ENCODE measurements at regions not wholly inside any gene's neighbourhood (a gene's known extent, or its start where the extent isn't known, plus 50 kb on each side); places are given as distances from the start of the nearest gene placed in this dataset.
A peak's percentile ranks its signal among the peaks of the same experiment; 100 is the strongest.
"Not testable (repeated sequence)": the region's sequence is repeated elsewhere in the genome, so short reads cannot be mapped to it uniquely, and the experiment has no call there.

GRCh38 chr5:71343994-71344393 lies 111.5 kb upstream of the BDP1 start:
- intact Hi-C loops (cut with micrococcal nuclease); ATAC-seq; DNase-seq: not testable (repeated sequence)

GRCh38 chr5:71372601-71373000 lies 82.8 kb upstream of the BDP1 start:
- peak; percentile 8 for DNase-seq
- ATAC-seq; intact Hi-C loops (cut with micrococcal nuclease): not testable (repeated sequence)

GRCh38 chr5:71373054-71373734 lies 82.3 kb upstream of the BDP1 start:
- DNase-seq: peak; percentile 7

GRCh38 chr5:71384204-71384603 lies 71.2 kb upstream of the BDP1 start:
- DNase-seq; ATAC-seq; intact Hi-C loops (cut with micrococcal nuclease): not testable (repeated sequence)

More at GRCh38 chr5:71373054-71373734, 82.3 kb upstream of the BDP1 start:
- ATAC-seq; intact Hi-C loops (cut with micrococcal nuclease): not testable (repeated sequence)

DNA sequence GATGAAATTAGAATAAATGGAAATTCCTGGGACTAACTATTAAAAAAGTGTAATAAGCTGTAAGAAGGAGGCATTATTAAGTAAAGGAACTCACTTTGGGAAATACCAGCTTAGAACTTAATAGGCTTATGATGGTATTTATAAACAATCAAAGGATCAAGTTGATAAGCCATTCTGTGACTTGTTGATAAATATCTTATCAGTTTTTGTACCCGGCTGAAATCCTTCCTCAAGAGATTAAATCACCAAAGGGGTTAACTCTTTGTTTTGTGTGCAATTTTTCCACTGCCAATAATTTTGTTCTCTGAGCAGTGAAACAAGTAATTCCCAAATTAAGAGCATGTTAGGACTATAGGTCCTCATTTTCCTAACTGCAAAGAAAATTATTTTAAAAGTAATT lies 70.7 kb upstream of the BDP1 start:
- intact Hi-C loops (cut with micrococcal nuclease): no loop called here
- no peak for DNase-seq
- no peak for ATAC-seq

DNA sequence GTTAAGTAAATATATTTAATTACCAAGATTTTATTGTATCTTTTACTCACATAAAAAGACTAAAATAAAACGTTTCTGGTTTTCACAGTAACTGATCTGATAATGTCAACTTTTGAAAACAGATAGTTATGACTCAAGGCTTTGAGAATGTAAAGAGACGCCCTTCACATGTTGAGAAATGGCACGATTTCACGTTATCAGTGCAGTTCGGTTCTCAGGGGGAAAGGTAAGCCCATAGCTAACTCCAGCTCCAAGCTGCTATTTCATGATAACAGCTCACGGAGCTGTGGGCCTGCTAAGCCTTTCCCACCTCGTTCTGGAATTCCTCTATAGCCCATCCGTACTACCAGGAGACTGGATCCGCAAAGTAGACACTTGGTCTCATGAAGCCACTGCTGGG lies 70.2 kb upstream of the BDP1 start:
- ATAC-seq; intact Hi-C loops (cut with micrococcal nuclease); DNase-seq: not testable (repeated sequence)

DNA sequence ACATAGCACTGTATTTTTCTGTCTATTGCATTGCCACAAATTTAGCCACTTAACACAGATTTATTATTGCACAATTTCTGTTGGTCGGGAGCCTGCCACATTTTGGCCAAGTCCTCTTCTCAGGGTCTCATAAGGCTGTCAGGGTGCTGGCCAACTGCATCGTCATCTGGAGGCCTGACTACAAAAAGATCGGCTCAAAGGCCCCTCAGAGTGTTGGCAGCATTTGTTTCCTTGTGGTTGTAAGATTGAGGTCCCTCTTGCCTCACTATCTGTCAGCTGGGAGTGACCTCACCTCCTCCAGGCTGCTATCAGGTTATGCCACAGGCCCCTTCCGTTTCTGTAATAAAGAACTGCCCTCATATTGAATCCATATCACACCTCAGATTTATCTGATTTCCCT lies 67.3 kb upstream of the BDP1 start:
- ATAC-seq (peak; percentile 22), DNase-seq (peak; percentile 41)
- intact Hi-C loops (cut with micrococcal nuclease): not testable (repeated sequence)

DNA sequence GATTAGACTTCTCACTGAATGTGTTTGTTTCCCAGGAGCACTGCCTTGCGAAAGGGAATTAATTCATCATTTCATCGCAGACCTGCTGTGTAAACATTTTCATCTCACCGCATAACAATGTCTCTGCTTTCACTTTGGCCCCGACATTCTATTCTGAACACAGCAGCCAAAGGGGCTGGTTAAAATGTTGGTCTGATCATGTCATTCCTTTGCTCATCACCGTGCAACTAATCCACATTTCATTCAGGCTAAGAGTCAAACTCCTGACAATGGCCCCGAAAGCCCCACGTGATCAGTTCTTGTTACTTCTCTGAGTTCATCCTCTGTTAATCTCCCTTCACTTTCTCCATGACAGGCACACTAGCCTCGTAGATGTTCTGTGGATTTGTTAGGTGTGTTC lies 57.1 kb upstream of the BDP1 start:
- ATAC-seq; intact Hi-C loops (cut with micrococcal nuclease): not testable (repeated sequence)

DNA sequence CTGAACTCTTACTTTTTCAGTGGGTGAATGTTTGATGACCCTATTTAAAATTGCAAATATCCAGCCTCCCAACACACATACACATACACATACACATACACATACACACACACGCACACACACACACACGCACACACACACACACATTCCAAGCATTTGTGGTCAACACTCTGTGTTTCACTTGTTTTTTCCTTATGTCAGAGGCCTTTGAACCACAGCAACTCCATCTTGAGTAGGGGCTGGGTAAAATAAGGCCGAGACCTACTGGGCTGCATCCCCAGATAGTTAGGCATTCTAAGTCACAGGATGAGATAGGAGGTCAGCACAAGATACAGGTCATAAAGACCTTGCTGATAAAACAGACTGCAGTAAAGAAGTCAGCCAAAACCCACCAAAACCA lies 56.6 kb upstream of the BDP1 start:
- intact Hi-C loops (cut with micrococcal nuclease); DNase-seq: not testable (repeated sequence)

More for the DNA sequence above, 57.1 kb upstream of the BDP1 start:
- DNase-seq: not testable (repeated sequence)

GRCh38 chr5:71399443-71399842 lies 56.0 kb upstream of the BDP1 start:
- ATAC-seq; DNase-seq; intact Hi-C loops (cut with micrococcal nuclease): not testable (repeated sequence)

More for the DNA sequence above, 56.6 kb upstream of the BDP1 start:
- ATAC-seq: not testable (repeated sequence)

DNA sequence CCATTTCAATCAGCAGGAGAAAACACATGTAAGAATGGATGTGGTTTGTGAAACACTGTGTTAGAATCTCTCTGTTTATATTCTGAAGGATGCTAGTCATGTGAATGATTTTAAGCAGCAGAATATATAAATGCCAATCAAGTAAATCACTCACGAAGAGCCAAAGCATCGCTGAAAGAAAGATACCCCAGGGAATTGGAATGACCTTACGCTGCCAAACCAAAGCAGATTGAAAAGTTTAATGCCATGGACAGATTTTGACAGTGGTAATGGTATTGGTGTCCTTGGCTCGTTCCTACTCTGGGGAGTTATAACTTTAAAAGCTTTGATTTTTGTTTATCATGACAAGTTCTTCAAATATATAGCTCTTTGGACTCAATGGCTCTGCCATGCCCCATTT lies 54.8 kb upstream of the BDP1 start:
- DNase-seq; intact Hi-C loops (cut with micrococcal nuclease); ATAC-seq: not testable (repeated sequence)

DNA sequence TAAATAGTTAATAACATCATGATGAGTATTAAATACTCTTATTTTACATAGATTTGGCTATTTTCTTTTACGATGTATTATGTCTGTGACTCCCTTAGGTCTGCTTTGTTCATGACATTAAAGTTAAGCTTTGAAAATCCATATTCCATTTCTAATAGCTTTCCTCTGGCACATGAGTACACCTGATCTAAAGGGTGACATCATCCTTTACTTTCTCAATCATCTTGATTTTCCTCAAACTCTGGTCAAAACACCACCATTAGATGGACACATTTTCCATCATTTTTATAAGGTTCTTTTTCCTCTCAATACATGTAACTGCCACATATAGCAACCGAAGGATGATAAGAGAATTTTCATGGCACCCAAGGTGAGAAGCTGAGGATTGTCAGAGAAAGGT lies 54.3 kb upstream of the BDP1 start:
- ATAC-seq; intact Hi-C loops (cut with micrococcal nuclease): not testable (repeated sequence)

GRCh38 chr5:71401564-71401963 lies 53.9 kb upstream of the BDP1 start:
- DNase-seq; ATAC-seq; intact Hi-C loops (cut with micrococcal nuclease): not testable (repeated sequence)

More for the DNA sequence above, 54.3 kb upstream of the BDP1 start:
- not testable (repeated sequence) for DNase-seq

DNA sequence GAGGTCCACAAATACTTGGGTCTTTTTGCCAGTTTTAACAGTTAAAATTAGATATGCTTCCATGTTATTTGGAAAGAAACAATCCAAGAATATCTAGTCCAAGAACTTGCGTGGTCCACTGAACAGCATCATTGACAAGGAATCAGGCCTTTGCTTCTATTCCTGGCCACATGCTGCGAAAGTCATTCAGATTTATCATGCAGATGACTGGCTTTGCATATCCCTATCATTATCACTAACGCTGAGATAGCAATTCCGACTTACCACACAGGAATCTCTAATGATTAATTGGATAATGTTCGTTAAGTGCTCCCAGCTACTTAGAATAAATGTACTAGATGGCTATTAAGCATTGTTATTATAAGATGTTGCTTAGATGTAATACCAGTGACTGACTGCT lies 51.0 kb upstream of the BDP1 start:
- ATAC-seq; intact Hi-C loops (cut with micrococcal nuclease); DNase-seq: not testable (repeated sequence)

GRCh38 chr5:71404936-71405335 lies 50.5 kb upstream of the BDP1 start:
- ATAC-seq; DNase-seq; intact Hi-C loops (cut with micrococcal nuclease): not testable (repeated sequence)

Data from left ventricle myocardium superior (tissue), 1 donor.